H1 (cell line): ENCODE measurements at regions not wholly inside any gene's neighbourhood (a gene's known extent, or its start where the extent isn't known, plus 50 kb on each side); places are given as distances from the start of the nearest gene placed in this dataset.

Experiments
- CTCF ChIA-PET: fragments of 300-600 bp; sonication (Branson Sonifier 250); formaldehyde crosslinking; loops from one replicate; lab custom pipeline; 2021; ENCODE audit not compliant: partially characterized antibody; lab: Charles Lee
- POLR2A ChIA-PET: fragments of 300-600 bp; sonication (Branson Sonifier 250); formaldehyde crosslinking; loops from one replicate; lab custom pipeline; 2021; ENCODE audit warnings: inconsistent platforms; ENCODE audit not compliant: partially characterized antibody; lab: Charles Lee
- DNase-seq, 2 experiments: peaks; one replicate each; pipeline versions ENCODE4 v3.0.0 to v3.0.0-alpha.2; 2010 to 2022; ENCODE audit warnings: low spot score in 2 of 2, low read depth in 1 of 2, mixed read lengths in 1 of 2
- FAIRE-seq: peaks from 2 replicates; lab custom pipeline; 2011; peaks lifted over from hg19 to GRCh38; lab: Jason Lieb, UNC
- H2AFZ ChIP-seq: 2 replicates; pipeline ENCODE4 v1.8.1; 2012; ENCODE audit warnings: low read length, inconsistent platforms
- H2AK5ac ChIP-seq: 2 replicates; pipeline ENCODE4 v1.6.1; 2013; ENCODE audit warnings: low read depth, low read length
- H2BK120ac ChIP-seq: replicated peaks from 2 replicates; pipeline ENCODE3; 2013; ENCODE audit warnings: low read depth, low read length, inconsistent platforms
- H2BK12ac ChIP-seq: 2 replicates; pipeline ENCODE4 v1.6.1; 2013; ENCODE audit warnings: low read depth, low read length
- H2BK15ac ChIP-seq: 2 replicates; pipeline ENCODE4 v1.6.1; 2013; ENCODE audit warnings: low read length
- H2BK20ac ChIP-seq: 2 replicates; pipeline ENCODE4 v1.6.1; 2013; ENCODE audit warnings: low read length
- H2BK5ac ChIP-seq: 2 replicates; pipeline ENCODE4 v1.6.1; 2013; ENCODE audit warnings: low read depth, low read length
- H3K14ac ChIP-seq: 2 replicates; pipeline ENCODE4 v1.6.1; 2013; ENCODE audit warnings: inconsistent platforms; ENCODE audit not compliant: insufficient read length
- H3K18ac ChIP-seq: 2 replicates; pipeline ENCODE4 v1.6.1; 2013; ENCODE audit warnings: low read length; ENCODE audit errors: extremely low read depth
- H3K23ac ChIP-seq: 2 replicates; pipeline ENCODE4 v1.6.1; 2013; ENCODE audit warnings: inconsistent platforms; ENCODE audit not compliant: insufficient read length
- H3K23me2 ChIP-seq: 2 replicates; pipeline ENCODE4 v1.6.1; 2013; ENCODE audit warnings: low read depth, low read length
- H3K27ac ChIP-seq: 2 replicates; pipeline ENCODE4 v1.6.1; 2011; ENCODE audit warnings: low read depth, low read length, inconsistent platforms
- H3K27me3 ChIP-seq, 4 experiments: replicated peaks in 1 of 4; 1 replicate in 1 of 4; 2 replicates in 3 of 4; pipeline versions ENCODE4 v1.6.1 to v1.8.1; 2011 to 2013; ENCODE audit warnings: low read length in 3 of 4, mild to moderate bottlenecking in 3 of 4, inconsistent platforms in 2 of 4, mixed read lengths in 2 of 4, moderate library complexity in 1 of 4; ENCODE audit not compliant: control insufficient read depth in 3 of 4, insufficient read depth in 3 of 4; ENCODE audit errors: extremely low read depth in 1 of 4
- H3K36me3 ChIP-seq, 4 experiments: 2 replicates each; pipeline versions ENCODE4 v1.6.1 to v1.8.1; 2011 to 2013; ENCODE audit warnings: mild to moderate bottlenecking in 4 of 4, low read length in 3 of 4, moderate library complexity in 2 of 4, control low read depth in 1 of 4, inconsistent platforms in 1 of 4; ENCODE audit not compliant: insufficient read depth in 4 of 4, control insufficient read depth in 2 of 4
- H3K4ac ChIP-seq: replicated peaks from 2 replicates; pipeline ENCODE3; 2013; ENCODE audit warnings: low read length, low read depth, mixed read lengths, inconsistent platforms; ENCODE audit not compliant: insufficient read length
- H3K4me1 ChIP-seq, 4 experiments: replicated peaks in 1 of 4; 1 replicate in 1 of 4; 2 replicates in 3 of 4; pipeline versions ENCODE4 v1.6.1 to v1.8.1; 2011 to 2013; ENCODE audit warnings: low read length in 3 of 4, inconsistent platforms in 2 of 4, mixed read lengths in 1 of 4; ENCODE audit not compliant: insufficient read depth in 4 of 4, control insufficient read depth in 3 of 4
- H3K4me2 ChIP-seq, 2 experiments: 2 replicates each; pipeline versions ENCODE4 v1.6.1 to v1.8.1; 2011 to 2013; ENCODE audit warnings: low read depth in 2 of 2, low read length in 2 of 2, control low read depth in 1 of 2, inconsistent platforms in 1 of 2, mild to moderate bottlenecking in 1 of 2; ENCODE audit not compliant: insufficient read depth in 1 of 2
- H3K4me3 ChIP-seq, 4 experiments: fragments of 200-600, 300-600 bp in 1 of 4; sonication (generic), shearing (Covaris generic), sonication (Bioruptor Twin) in 1 of 4; 2 replicates each; pipeline versions ENCODE4 v1.5.1 to v1.8.1; 2011 to 2016; ENCODE audit warnings: low read length in 4 of 4, low read depth in 3 of 4, control low read depth in 2 of 4, inconsistent platforms in 2 of 4, mild to moderate bottlenecking in 2 of 4, mixed read lengths in 1 of 4, moderate library complexity in 1 of 4; ENCODE audit not compliant: insufficient read depth in 2 of 4; ENCODE audit errors: extremely low read depth in 1 of 4
- H3K56ac ChIP-seq: replicated peaks from 2 replicates; pipeline ENCODE3; 2013; ENCODE audit warnings: low read depth, mild to moderate bottlenecking, mixed read lengths, low read length, inconsistent platforms; ENCODE audit not compliant: insufficient read length
- H3K79me1 ChIP-seq: 2 replicates; pipeline ENCODE4 v1.6.1; 2013; ENCODE audit warnings: low read depth, low read length, control low read depth
- H3K79me2 ChIP-seq, 2 experiments: 2 replicates each; pipeline versions ENCODE4 v1.6.1 to v1.8.1; 2012 to 2013; ENCODE audit warnings: low read length in 2 of 2, mild to moderate bottlenecking in 2 of 2, inconsistent platforms in 1 of 2; ENCODE audit not compliant: insufficient read depth in 2 of 2, control insufficient read depth in 1 of 2
- H3K9ac ChIP-seq, 4 experiments: replicated peaks in 1 of 4; 1 replicate in 1 of 4; 2 replicates in 3 of 4; pipeline versions ENCODE4 v1.6.1 to v1.8.1; 2011 to 2013; ENCODE audit warnings: low read depth in 3 of 4, low read length in 3 of 4, control low read depth in 2 of 4, mild to moderate bottlenecking in 2 of 4, moderate library complexity in 2 of 4, inconsistent platforms in 1 of 4; ENCODE audit errors: extremely low read depth in 1 of 4
- H3K9me3 ChIP-seq, 2 experiments: 2 replicates each; pipeline versions ENCODE4 v1.6.1 to v1.8.1; 2012 to 2013; ENCODE audit warnings: mild to moderate bottlenecking in 2 of 2, moderate library complexity in 2 of 2, control low read depth in 1 of 2, inconsistent platforms in 1 of 2, low read depth in 1 of 2, low read length in 1 of 2, mixed read lengths in 1 of 2; ENCODE audit not compliant: insufficient read depth in 2 of 2
- H4K20me1 ChIP-seq, 2 experiments: replicated peaks in 1 of 2; 2 replicates each; pipeline versions ENCODE3 to v1.8.1; 2011 to 2013; ENCODE audit warnings: inconsistent platforms in 2 of 2, low read length in 2 of 2, mild to moderate bottlenecking in 1 of 2; ENCODE audit not compliant: insufficient read depth in 2 of 2, control insufficient read depth in 1 of 2
- H4K5ac ChIP-seq: 2 replicates; pipeline ENCODE4 v1.6.1; 2013; ENCODE audit warnings: low read length, low read depth, mixed read lengths, inconsistent platforms; ENCODE audit not compliant: insufficient read length
- H4K8ac ChIP-seq: 2 replicates; pipeline ENCODE4 v1.8.0; 2013; ENCODE audit warnings: mild to moderate bottlenecking, moderate library complexity, low read length, inconsistent platforms; ENCODE audit not compliant: insufficient read depth; ENCODE audit errors: extremely low read depth
- H4K91ac ChIP-seq: replicated peaks from 2 replicates; pipeline ENCODE3; 2013; ENCODE audit warnings: low read length, mixed read lengths, inconsistent platforms; ENCODE audit not compliant: insufficient read length
- CHD2 ChIP-seq: IDR thresholded peaks from 2 replicates; pipeline ENCODE4 v1.6.1; 2012; ENCODE audit warnings: low read length, improper control_type of control experiment
- JUN ChIP-seq: IDR thresholded peaks from 2 replicates; pipeline ENCODE4 v1.6.1; 2011; ENCODE audit warnings: low read depth, mild to moderate bottlenecking, improper control_type of control experiment, low read length
- SP2 ChIP-seq: IDR thresholded peaks from 2 replicates; pipeline ENCODE4 v1.6.1; 2012; ENCODE audit warnings: mild to moderate bottlenecking, low read length, inconsistent platforms
- TEAD4 ChIP-seq: IDR thresholded peaks from 2 replicates; pipeline ENCODE4 v1.6.1; 2012; ENCODE audit warnings: low read depth, low read length, inconsistent platforms, mixed read lengths
- WGBS, 2 experiments: shearing (Covaris generic) in 1 of 2; methylation state at CpG; one replicate each; pipeline versions ENCODE4 v1.1.6 to v1.1.7; 2013 to 2015; ENCODE audit warnings: low lambda C conversion rate in 2 of 2, mixed read lengths in 2 of 2, inconsistent platforms in 1 of 2, low coverage in 1 of 2, missing lambda C conversion rate in 1 of 2; ENCODE audit not compliant: insufficient replicate concordance in 2 of 2, insufficient coverage in 1 of 2, insufficient read length in 1 of 2; ENCODE audit errors: extremely low coverage in 1 of 2, missing lambda C conversion rate in 1 of 2; 5-methylcytosine and 5-hydroxymethylcytosine counted together

GRCh38 chr2:81903534-81903933 is 1599.0 kb upstream of the LRRTM1 start:
- Histone ChIP-seq H2BK5ac (no peak overlapping the region), H3K4ac (no peak overlapping the region), H4K8ac (no peak overlapping the region), H2BK120ac (no peak overlapping the region), H3K4me2 (no peak overlapping the region), H3K27me3 (no peaks in the 10 kb centered on the region), H3K23me2 (no peaks in the 10 kb centered on the region), H3K56ac (no peak overlapping the region), H3K9me3 (no peaks in the 10 kb centered on the region), H2BK20ac (no peak overlapping the region), H3K79me2 (no peaks in the 10 kb centered on the region), H2AK5ac (no peak overlapping the region), H3K23ac (no peak overlapping the region), H2BK12ac (no peak overlapping the region), H3K9ac (no peak overlapping the region), H2BK15ac (no peak overlapping the region), H3K79me1 (no peaks in the 10 kb centered on the region), H3K18ac (no peak overlapping the region), H4K91ac (no peak overlapping the region), H2AFZ (no peak overlapping the region), H3K27ac (no peak overlapping the region), H3K36me3 (no peaks in the 10 kb centered on the region), H3K4me3 (no peak overlapping the region), H4K20me1 (no peaks in the 10 kb centered on the region), H4K5ac (no peak overlapping the region), H3K14ac (no peak overlapping the region), H3K4me1 (no peaks in the 10 kb centered on the region)
- DNase-seq (no peak), FAIRE-seq (no peak)
- 95% methylated on average over 4 of the region's 4 CpGs; no CpG with 5 or more reads in 1 of the 2 experiments for WGBS, 2 experiments
- ChIA-PET CTCF (interaction anchor here (0.6 kb wide), 1 partner anchor 56 kb away, joined by 3 read pairs; no protein-coding TSS in a partner anchor), POLR2A (no interaction called here)
- TF ChIP-seq CHD2 (no peak), JUN (no peak), SP2 (no peak), TEAD4 (no peak)
